Spleen (tissue), 11 donors: ENCODE measurements at regions not wholly inside any gene's neighbourhood (a gene's known extent, or its start where the extent isn't known, plus 50 kb on each side); places are given as distances from the start of the nearest gene placed in this dataset.

Experiments used
- DNase-seq: peaks from one replicate; pipeline ENCODE4 v3.0.0-alpha.2; 2020
- H3K27ac ChIP-seq, 8 donors: fragments of 200-600 bp; sonication (generic) in 7 of 8; 1 replicate in 4 of 8; 2 replicates in 4 of 8; pipeline versions ENCODE4 v1.5.0 to v1.8.0; 2016 to 2021; ENCODE audit warnings: inconsistent platforms in 4 of 8, mild to moderate bottlenecking in 4 of 8, moderate library complexity in 1 of 8
- H3K27me3 ChIP-seq, 7 donors: fragments of 200-600 bp; sonication (generic) in 6 of 7; replicated peaks in 1 of 7; 1 replicate in 4 of 7; 2 replicates in 3 of 7; pipeline versions ENCODE4 v1.5.0 to v1.8.0; 2016 to 2021; ENCODE audit warnings: inconsistent platforms in 3 of 7, mild to moderate bottlenecking in 1 of 7
- H3K36me3 ChIP-seq, 6 donors: fragments of 200-600 bp; sonication (generic) in 5 of 6; 1 replicate in 4 of 6; 2 replicates in 2 of 6; pipeline versions ENCODE4 v1.5.0 to v1.8.0; 2016 to 2021; ENCODE audit warnings: inconsistent platforms in 2 of 6
- H3K4me1 ChIP-seq, 6 donors: fragments of 200-600 bp; sonication (generic) in 5 of 6; 1 replicate in 3 of 6; 2 replicates in 3 of 6; pipeline versions ENCODE4 v1.5.0 to v1.8.0; 2016 to 2021; ENCODE audit warnings: inconsistent platforms in 3 of 6
- H3K4me3 ChIP-seq, 8 donors: fragments of 200-600 bp; sonication (generic) in 7 of 8; 1 replicate in 4 of 8; 2 replicates in 4 of 8; pipeline versions ENCODE4 v1.5.0 to v1.8.0; 2016 to 2021; ENCODE audit warnings: inconsistent platforms in 4 of 8, mild to moderate bottlenecking in 4 of 8, moderate library complexity in 2 of 8
- H3K9me3 ChIP-seq, 8 donors: fragments of 200-600 bp; sonication (generic) in 7 of 8; 1 replicate in 4 of 8; 2 replicates in 4 of 8; pipeline versions ENCODE4 v1.5.0 to v1.8.0; 2016 to 2021; ENCODE audit warnings: inconsistent platforms in 4 of 8
- POLR2A ChIP-seq, 3 donors: fragments of 450-650 bp; IDR thresholded peaks; one replicate each; pipeline ENCODE4 v1.5.1; 2017; ENCODE audit warnings: antibody characterized with exemption in 3 of 3, mild to moderate bottlenecking in 1 of 3
- POLR2AphosphoS5 ChIP-seq, 3 donors: sonication (generic); formaldehyde crosslinking; IDR thresholded peaks; one replicate each; pipeline ENCODE4 v1.5.1; 2017; ENCODE audit warnings: antibody characterized with exemption in 3 of 3
- WGBS, 5 donors: extraction: QIAGEN DNeasy Blood & Tissue Kit in 3 of 5; methylation state at CpG; one replicate each; pipeline versions ENCODE4 v1.1.5 to v1.1.7; 2013 to 2018; 5-methylcytosine and 5-hydroxymethylcytosine counted together
- intact Hi-C: fragments of 100-400 bp; cut with DNase I; formaldehyde crosslinking; loops from one replicate; pipeline ENCODE4 v1.15.0; 2023; ENCODE audit warnings: low total_unique reads
- TF ChIP-seq, protein P1 (sequence below), 11 experiments: fragments of 200-600 bp in 7 of 11; fragments of 450-650 bp in 4 of 11; sonication (generic) in 4 of 11; IDR thresholded peaks in 8 of 11; conservative IDR thresholded peaks in 3 of 11; 1 replicate in 7 of 11; 2 replicates in 4 of 11; pipeline versions ENCODE4 v1.4.0 to v1.8.0; 2016 to 2021; ENCODE audit warnings: antibody characterized with exemption in 11 of 11, inconsistent platforms in 4 of 11, mild to moderate bottlenecking in 1 of 11
- donor health status: healthy with polysubstance abuse.
- donor health status: DM: no; HTN: no; CAD: no; lungs with moderate emphysema.
- donor health status: DM: no; HTN: no; CAD: no.
- donor health status: Bipolar disorder and iron deficiency.
- donor health status: healthy.
- donor health status: DM: no; HTN: no; CAD: no.
- donor health status: DM: yes; HTN: yes; CAD: no.

DNA sequence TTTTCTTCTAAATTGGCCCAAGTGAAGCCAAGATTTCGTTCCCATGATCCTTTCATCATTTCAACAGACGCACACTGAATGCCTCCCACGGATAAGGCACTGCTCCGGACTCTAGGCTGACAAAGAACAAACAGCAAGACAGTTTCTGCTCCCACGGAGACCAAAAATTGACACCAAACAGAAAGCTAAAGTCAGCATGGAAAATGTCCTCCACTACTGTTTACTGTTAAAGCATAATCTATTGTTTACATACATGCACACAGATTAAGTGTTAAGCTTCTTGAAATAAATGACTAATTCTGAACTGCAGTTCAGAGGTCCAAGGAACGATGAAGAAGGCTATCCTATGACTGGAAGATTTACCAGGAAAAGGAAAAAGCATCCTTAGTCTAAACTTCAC, 199.6 kb downstream of the AASDH start:
- Histone ChIP-seq H3K36me3 (no peaks in the 10 kb centered on the region), H3K4me1 (peaks cover 0 to 9% (median 0%) of the 10 kb centered on the region in 6 donors), H3K27ac (peak overlapping the region in 1 of 8 donors; percentile 8), H3K9me3 (peaks cover 0 to 17% (median 0%) of the 10 kb centered on the region in 8 donors), H3K27me3 (no peaks in the 10 kb centered on the region), H3K4me3 (no peak overlapping the region)
- intact Hi-C loops = no loop called here
- no peak for DNase-seq
- TF ChIP-seq, protein P1, sequence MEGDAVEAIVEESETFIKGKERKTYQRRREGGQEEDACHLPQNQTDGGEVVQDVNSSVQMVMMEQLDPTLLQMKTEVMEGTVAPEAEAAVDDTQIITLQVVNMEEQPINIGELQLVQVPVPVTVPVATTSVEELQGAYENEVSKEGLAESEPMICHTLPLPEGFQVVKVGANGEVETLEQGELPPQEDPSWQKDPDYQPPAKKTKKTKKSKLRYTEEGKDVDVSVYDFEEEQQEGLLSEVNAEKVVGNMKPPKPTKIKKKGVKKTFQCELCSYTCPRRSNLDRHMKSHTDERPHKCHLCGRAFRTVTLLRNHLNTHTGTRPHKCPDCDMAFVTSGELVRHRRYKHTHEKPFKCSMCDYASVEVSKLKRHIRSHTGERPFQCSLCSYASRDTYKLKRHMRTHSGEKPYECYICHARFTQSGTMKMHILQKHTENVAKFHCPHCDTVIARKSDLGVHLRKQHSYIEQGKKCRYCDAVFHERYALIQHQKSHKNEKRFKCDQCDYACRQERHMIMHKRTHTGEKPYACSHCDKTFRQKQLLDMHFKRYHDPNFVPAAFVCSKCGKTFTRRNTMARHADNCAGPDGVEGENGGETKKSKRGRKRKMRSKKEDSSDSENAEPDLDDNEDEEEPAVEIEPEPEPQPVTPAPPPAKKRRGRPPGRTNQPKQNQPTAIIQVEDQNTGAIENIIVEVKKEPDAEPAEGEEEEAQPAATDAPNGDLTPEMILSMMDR (IDR thresholded peaks at IDR 0.05 in 8 of 11, conservative IDR thresholded peaks at IDR 0.05 in 3 of 11) = no peak
- no peak for TF ChIP-seq POLR2A (IDR thresholded peaks at IDR 0.05)
- TF ChIP-seq POLR2AphosphoS5 (IDR thresholded peaks at IDR 0.05) = no peak
- WGBS, 5 donors = 65 to 81% (median 80%) methylated on average over 6 of the region's 6 CpGs

DNA sequence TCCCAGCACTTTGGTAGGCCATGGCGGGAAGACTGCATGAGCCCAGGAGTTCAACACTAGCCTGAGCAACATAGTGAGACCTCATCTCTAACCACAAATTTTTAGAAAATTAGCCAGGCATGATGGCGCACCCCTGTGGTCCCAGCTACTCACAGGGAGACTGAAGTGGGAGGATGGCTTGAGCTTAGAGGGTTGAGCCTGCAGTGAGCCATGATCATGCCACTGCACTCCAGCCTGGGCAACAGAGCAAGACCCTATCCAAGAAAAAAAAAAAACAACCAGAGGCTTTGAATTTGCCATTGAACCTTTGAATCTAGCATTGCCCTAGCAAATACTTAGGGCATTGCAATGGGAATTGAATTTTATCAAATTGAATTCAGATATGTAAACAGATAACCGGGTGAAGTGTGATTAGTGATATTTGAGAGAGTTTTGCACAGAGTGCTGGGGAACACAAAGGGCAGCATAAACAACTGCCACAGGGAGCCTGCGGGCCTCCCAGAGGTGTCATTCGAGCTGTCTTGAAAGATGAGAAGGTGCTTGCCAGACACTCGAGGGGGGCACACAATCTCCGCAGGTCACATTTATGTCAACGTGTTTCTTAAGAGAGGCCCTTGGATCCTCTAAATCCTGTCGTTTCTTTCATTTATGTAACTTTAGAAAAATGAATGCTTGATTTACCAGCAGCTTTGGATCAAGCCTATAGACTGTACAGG, 200.3 kb downstream of the AASDH start:
- Histone ChIP-seq H3K4me1 (peaks cover 0 to 9% (median 0%) of the 10 kb centered on the region in 6 donors), H3K27ac (no peak overlapping the region), H3K36me3 (no peaks in the 10 kb centered on the region), H3K4me3 (no peak overlapping the region), H3K9me3 (peaks cover 0 to 17% (median 0%) of the 10 kb centered on the region in 8 donors), H3K27me3 (no peaks in the 10 kb centered on the region)
- intact Hi-C loops = no loop called here
- TF ChIP-seq, protein P1 (IDR thresholded peaks at IDR 0.05 in 8 of 11, conservative IDR thresholded peaks at IDR 0.05 in 3 of 11) = no peak
- TF ChIP-seq POLR2A (IDR thresholded peaks at IDR 0.05) = no peak
- TF ChIP-seq POLR2AphosphoS5 (IDR thresholded peaks at IDR 0.05) = no peak
- WGBS, 5 donors = 81 to 90% (median 84%) methylated on average over 9 of the region's 9 CpGs
- no peak for DNase-seq

DNA sequence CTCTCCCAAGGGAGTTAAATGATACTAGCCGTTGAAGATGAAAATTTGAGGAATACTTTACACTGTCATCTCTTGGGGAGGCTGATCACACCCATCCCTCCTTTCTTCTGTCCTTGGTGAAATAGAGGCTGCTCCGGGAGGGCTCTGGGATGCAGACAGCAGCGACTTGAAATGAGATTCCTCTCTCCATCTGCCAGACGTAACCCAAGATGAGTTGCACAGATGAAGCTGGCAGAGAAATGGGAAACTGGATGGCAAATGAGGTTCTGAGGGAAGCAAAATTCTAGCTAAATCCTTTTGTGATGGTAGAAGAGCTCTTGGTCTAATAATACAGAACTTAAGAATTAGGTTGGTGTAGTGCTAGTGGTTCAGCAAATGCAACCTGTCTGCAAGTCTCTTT, 201.4 kb downstream of the AASDH start:
- H3K27me3 ChIP-seq = no peaks in the 10 kb centered on the region
- H3K36me3 ChIP-seq = no peaks in the 10 kb centered on the region
- peaks cover 0 to 9% (median 0%) of the 10 kb centered on the region in 6 donors for H3K4me1 ChIP-seq
- H3K4me3 ChIP-seq = no peak overlapping the region
- DNase-seq = no peak
- WGBS, 5 donors = 80 to 97% (median 91%) methylated on average over 4 of the region's 4 CpGs
- H3K9me3 ChIP-seq = peaks cover 0 to 9% (median 0%) of the 10 kb centered on the region in 8 donors
- intact Hi-C loops = no loop called here
- H3K27ac ChIP-seq = no peak overlapping the region
- TF ChIP-seq POLR2AphosphoS5 (IDR thresholded peaks at IDR 0.05) (no peak), POLR2A (IDR thresholded peaks at IDR 0.05) (no peak)
- TF ChIP-seq, protein P1 (IDR thresholded peaks at IDR 0.05 in 8 of 11, conservative IDR thresholded peaks at IDR 0.05 in 3 of 11) = no peak

DNA sequence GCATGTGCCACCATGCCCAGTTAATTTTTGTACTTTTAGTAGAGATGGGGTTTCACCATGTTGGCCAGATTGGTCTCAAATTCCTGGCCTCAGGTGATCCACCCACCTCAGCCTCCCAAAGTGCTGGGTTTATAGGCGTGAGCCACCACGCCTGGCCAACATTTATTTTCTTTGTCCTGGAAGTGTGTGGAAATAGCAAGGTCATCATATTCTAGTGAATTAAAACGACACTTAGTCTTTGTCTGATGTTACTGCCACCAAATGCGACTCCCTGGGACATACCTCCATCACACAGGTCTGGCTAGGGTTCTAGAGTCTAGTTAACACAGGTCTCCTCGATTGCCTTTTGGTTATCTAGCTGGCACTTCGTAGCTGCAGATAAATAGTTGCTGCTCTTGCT, 203.1 kb downstream of the AASDH start:
- Histone ChIP-seq H3K27ac (no peak overlapping the region), H3K4me3 (no peak overlapping the region), H3K4me1 (peaks cover 0 to 9% (median 0%) of the 10 kb centered on the region in 6 donors), H3K9me3 (no peaks in the 10 kb centered on the region), H3K36me3 (no peaks in the 10 kb centered on the region), H3K27me3 (no peaks in the 10 kb centered on the region)
- intact Hi-C loops = no loop called here
- WGBS, 5 donors = 82 to 93% (median 87%) methylated on average over 6 of the region's 6 CpGs
- TF ChIP-seq POLR2AphosphoS5 (IDR thresholded peaks at IDR 0.05) (no peak), POLR2A (IDR thresholded peaks at IDR 0.05) (no peak)
- TF ChIP-seq, protein P1 (IDR thresholded peaks at IDR 0.05 in 8 of 11, conservative IDR thresholded peaks at IDR 0.05 in 3 of 11) = no peak
- DNase-seq = no peak
